K562 (cell line): ENCODE measurements at regions not wholly inside any gene's neighbourhood (a gene's known extent, or its start where the extent isn't known, plus 50 kb on each side); places are given as distances from the start of the nearest gene placed in this dataset.

Experiments
- ATAC-seq: fragments of 200-7000 bp; cut with Tn5 transposase; 3 replicates; pipeline ENCODE4 v1.9.1; 2020; ENCODE audit warnings: moderate library complexity
- BruUV-seq: library from RNA; stranded (reverse); fragments of 400-500 nt; replicated peaks from 2 replicates; lab custom pipeline; 2021; lab: Mats Ljungman, UMichigan
- CTCF ChIA-PET: fragments of 300-600 bp; formaldehyde crosslinking; extraction: SDS; loops from one replicate; lab custom pipeline; 2021; ENCODE audit warnings: low intra/inter-chr PET ratio; lab: Yijun Ruan, JAX
- POLR2A ChIA-PET: fragments of 300-600, 350-650 bp; sonication (Branson Sonifier 250); formaldehyde crosslinking; extraction: SDS; loops from one replicate; lab custom pipeline; 2021; ENCODE audit warnings: antibody characterized with exemption, inconsistent platforms; lab: Yijun Ruan, JAX
- DNase-seq, 4 experiments: peaks; one replicate each; pipeline versions ENCODE4 v3.0.0 to v3.0.0-alpha.2; 2011 to 2018; ENCODE audit warnings: low spot score in 3 of 4, mixed read lengths in 3 of 4; ENCODE audit errors: extremely low read depth in 1 of 4
- FAIRE-seq: peaks from 2 replicates; lab custom pipeline; 2011; peaks lifted over from hg19 to GRCh38; lab: Jason Lieb, UNC
- H2AFZ ChIP-seq: 2 replicates; pipeline ENCODE4 v1.6.0; 2011; ENCODE audit warnings: low read depth, low read length, control low read depth, inconsistent platforms
- H3K27ac ChIP-seq: fragments of 200-600 bp; 3 replicates; pipeline ENCODE4 v1.8.0; 2011; ENCODE audit warnings: low read depth, mild to moderate bottlenecking, control low read depth, inconsistent platforms, low read length, moderate library complexity, mixed read lengths; ENCODE audit errors: extremely low read depth
- H3K27me3 ChIP-seq, 2 experiments: fragments of 300-600 bp in 1 of 2; 2 replicates in 1 of 2; 3 replicates in 1 of 2; pipeline versions ENCODE4 v1.6.0 to v1.8.0; 2011; ENCODE audit warnings: inconsistent platforms in 2 of 2, low read length in 2 of 2, mild to moderate bottlenecking in 1 of 2, mixed read lengths in 1 of 2, moderate library complexity in 1 of 2; ENCODE audit not compliant: control insufficient read depth in 2 of 2, insufficient read depth in 2 of 2
- H3K36me3 ChIP-seq: fragments of 300-600 bp; 3 replicates; pipeline ENCODE4 v1.8.0; 2011; ENCODE audit warnings: mild to moderate bottlenecking, low read length, inconsistent platforms; ENCODE audit not compliant: control insufficient read depth, insufficient read depth
- H3K4me1 ChIP-seq, 2 experiments: fragments of 200-600 bp in 1 of 2; replicated peaks in 1 of 2; 2 replicates in 1 of 2; 3 replicates in 1 of 2; pipeline versions ENCODE4 v1.5.1 to v1.8.0; 2011; ENCODE audit warnings: inconsistent platforms in 2 of 2, low read length in 2 of 2, mild to moderate bottlenecking in 1 of 2, mixed read lengths in 1 of 2, moderate library complexity in 1 of 2; ENCODE audit not compliant: control insufficient read depth in 2 of 2, insufficient read depth in 2 of 2
- H3K4me2 ChIP-seq: 2 replicates; pipeline ENCODE4 v1.6.1; 2011; ENCODE audit warnings: low read length, control low read depth, inconsistent platforms, mixed read lengths; ENCODE audit not compliant: insufficient read depth
- H3K4me3 ChIP-seq: fragments of 200-600 bp; sonication (generic), shearing (Covaris generic); 2 replicates; pipeline ENCODE4 v1.5.1; 2016; ENCODE audit warnings: control low read depth, inconsistent platforms
- H3K79me2 ChIP-seq: fragments of 200-600 bp; 3 replicates; pipeline ENCODE4 v1.8.0; 2011; ENCODE audit warnings: low read length, inconsistent platforms; ENCODE audit not compliant: control insufficient read depth, insufficient read depth
- H3K9ac ChIP-seq, 2 experiments: 2 replicates each; pipeline versions ENCODE4 v1.6.0 to v1.6.1; 2011; ENCODE audit warnings: low read depth in 2 of 2, low read length in 2 of 2, control low read depth in 1 of 2, inconsistent platforms in 1 of 2, mild to moderate bottlenecking in 1 of 2, mixed read lengths in 1 of 2; ENCODE audit not compliant: insufficient read depth in 1 of 2
- H3K9me1 ChIP-seq: one replicate; pipeline ENCODE4 v1.6.0; 2011; ENCODE audit warnings: inconsistent platforms, mild to moderate bottlenecking, low read length, moderate library complexity; ENCODE audit not compliant: control insufficient read depth, insufficient read depth
- H3K9me3 ChIP-seq: replicated peaks from 2 replicates; pipeline ENCODE4 v1.5.1; 2011; ENCODE audit warnings: low read depth, low read length, inconsistent platforms; ENCODE audit not compliant: control insufficient read depth, insufficient read depth
- H4K20me1 ChIP-seq: replicated peaks from 2 replicates; pipeline ENCODE4 v1.6.1; 2011; ENCODE audit warnings: low read length, inconsistent platforms, mixed read lengths; ENCODE audit not compliant: control insufficient read depth, insufficient read depth
- KLF10 ChIP-seq: fragments of 250-450 bp; sonication (Bioruptor Pico); IDR thresholded peaks from 2 replicates; pipeline ENCODE4 v1.6.1; 2021; ENCODE audit warnings: matching md5 sums
- ZFPM2 ChIP-seq: fragments of 250-450 bp; sonication (Bioruptor Pico); IDR thresholded peaks from 2 replicates; pipeline ENCODE4 v1.5.1; 2022; ENCODE audit warnings: mild to moderate bottlenecking
- WGBS: fragments of 100-300 bp; shearing (Covaris generic); methylation state at CpG from one replicate; pipeline ENCODE4 v1.1.6; 2016; ENCODE audit warnings: low coverage, mixed read lengths; ENCODE audit not compliant: insufficient coverage; ENCODE audit errors: missing lambda C conversion rate; 5-methylcytosine and 5-hydroxymethylcytosine counted together
- in situ Hi-C: fragments of 300-500 bp; cut with MboI; formaldehyde crosslinking; loops from 4 replicates; pipeline ENCODE4 v1.15.0; 2018; ENCODE audit warnings: inconsistent platforms, mixed read lengths
- intact Hi-C: fragments of 100-400 bp; cut with micrococcal nuclease; formaldehyde crosslinking; loops from 2 replicates; pipeline ENCODE4 v1.14.2; 2022
- TF ChIP-seq, protein P1 (sequence below): fragments of 450-650 bp; IDR thresholded peaks from 2 replicates; pipeline ENCODE4 v1.6.1; 2016; ENCODE audit warnings: missing biosample characterization, missing genetic modification characterization
- TF ChIP-seq, protein P2 (sequence below): fragments of 250-450 bp; sonication (Bioruptor Pico); IDR thresholded peaks from 2 replicates; pipeline ENCODE4 v1.5.0; 2020; ENCODE audit warnings: mild to moderate bottlenecking
- TF ChIP-seq, protein P3 (sequence below): sonication (generic); formaldehyde crosslinking; IDR thresholded peaks from 2 replicates; pipeline ENCODE4 v1.8.0; 2022; ENCODE audit warnings: missing genetic modification reagents, mild to moderate bottlenecking, moderate library complexity, borderline replicate concordance

DNA sequence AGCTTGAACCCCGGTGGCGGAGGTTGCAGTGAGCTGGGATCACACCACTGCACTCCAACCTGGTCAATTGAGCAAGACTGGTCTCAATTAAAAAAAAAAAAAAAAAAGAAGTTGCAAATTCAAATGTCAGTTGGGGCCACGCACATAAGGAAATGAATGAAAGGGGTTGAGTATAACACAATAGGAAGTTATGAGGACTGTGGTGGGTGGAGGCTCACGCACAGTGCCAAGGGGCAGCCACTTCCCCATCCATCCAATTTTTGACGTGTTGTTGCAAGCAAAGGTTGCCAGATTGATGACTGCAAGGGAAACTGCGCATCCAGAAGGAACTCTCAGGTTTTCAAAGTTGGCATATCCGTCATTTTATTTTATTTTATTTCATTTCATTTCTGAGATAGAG lies 532.2 kb downstream of the NTRK3 start:
- Histone ChIP-seq H3K4me3 (no peak overlapping the region), H3K9me3 (no peaks in the 10 kb centered on the region), H3K27ac (no peak overlapping the region), H3K9me1 (no peaks in the 10 kb centered on the region), H4K20me1 (no peaks in the 10 kb centered on the region), H3K36me3 (no peaks in the 10 kb centered on the region), H3K9ac (no peak overlapping the region), H3K4me1 (no peaks in the 10 kb centered on the region), H2AFZ (no peak overlapping the region), H3K79me2 (no peaks in the 10 kb centered on the region), H3K27me3 (peaks cover 0 to 12% of the 10 kb centered on the region in 2 experiments; a peak in 2 of 5 replicates), H3K4me2 (no peak overlapping the region)
- DNase-seq (no peak), FAIRE-seq (no peak), ATAC-seq (no peak)
- intact Hi-C loops = no loop called here
- 19% methylated on average over 5 of the region's 7 CpGs for WGBS
- ChIA-PET POLR2A (no interaction called here), CTCF (no interaction called here)
- in situ Hi-C loops = no loop called here
- BruUV-seq = no TSS peak
- TF ChIP-seq ZFPM2 (CRISPR knock-in tag) = no peak
- TF ChIP-seq, protein P1, sequence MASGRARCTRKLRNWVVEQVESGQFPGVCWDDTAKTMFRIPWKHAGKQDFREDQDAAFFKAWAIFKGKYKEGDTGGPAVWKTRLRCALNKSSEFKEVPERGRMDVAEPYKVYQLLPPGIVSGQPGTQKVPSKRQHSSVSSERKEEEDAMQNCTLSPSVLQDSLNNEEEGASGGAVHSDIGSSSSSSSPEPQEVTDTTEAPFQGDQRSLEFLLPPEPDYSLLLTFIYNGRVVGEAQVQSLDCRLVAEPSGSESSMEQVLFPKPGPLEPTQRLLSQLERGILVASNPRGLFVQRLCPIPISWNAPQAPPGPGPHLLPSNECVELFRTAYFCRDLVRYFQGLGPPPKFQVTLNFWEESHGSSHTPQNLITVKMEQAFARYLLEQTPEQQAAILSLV (tag) = no peak
- no peak for TF ChIP-seq KLF10 (CRISPR knock-in tag)
- TF ChIP-seq, protein P2, sequence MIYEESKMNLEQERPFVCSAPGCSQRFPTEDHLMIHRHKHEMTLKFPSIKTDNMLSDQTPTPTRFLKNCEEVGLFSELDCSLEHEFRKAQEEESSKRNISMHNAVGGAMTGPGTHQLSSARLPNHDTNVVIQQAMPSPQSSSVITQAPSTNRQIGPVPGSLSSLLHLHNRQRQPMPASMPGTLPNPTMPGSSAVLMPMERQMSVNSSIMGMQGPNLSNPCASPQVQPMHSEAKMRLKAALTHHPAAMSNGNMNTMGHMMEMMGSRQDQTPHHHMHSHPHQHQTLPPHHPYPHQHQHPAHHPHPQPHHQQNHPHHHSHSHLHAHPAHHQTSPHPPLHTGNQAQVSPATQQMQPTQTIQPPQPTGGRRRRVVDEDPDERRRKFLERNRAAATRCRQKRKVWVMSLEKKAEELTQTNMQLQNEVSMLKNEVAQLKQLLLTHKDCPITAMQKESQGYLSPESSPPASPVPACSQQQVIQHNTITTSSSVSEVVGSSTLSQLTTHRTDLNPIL (CRISPR knock-in tag) = no peak
- TF ChIP-seq, protein P3, sequence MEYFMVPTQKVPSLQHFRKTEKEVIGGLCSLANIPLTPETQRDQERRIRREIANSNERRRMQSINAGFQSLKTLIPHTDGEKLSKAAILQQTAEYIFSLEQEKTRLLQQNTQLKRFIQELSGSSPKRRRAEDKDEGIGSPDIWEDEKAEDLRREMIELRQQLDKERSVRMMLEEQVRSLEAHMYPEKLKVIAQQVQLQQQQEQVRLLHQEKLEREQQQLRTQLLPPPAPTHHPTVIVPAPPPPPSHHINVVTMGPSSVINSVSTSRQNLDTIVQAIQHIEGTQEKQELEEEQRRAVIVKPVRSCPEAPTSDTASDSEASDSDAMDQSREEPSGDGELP (CRISPR knock-in tag) = no peak
